Fibroblast of mammary gland (primary cell): ENCODE measurements at regions not wholly inside any gene's neighbourhood (a gene's known extent, or its start where the extent isn't known, plus 50 kb on each side); places are given as distances from the start of the nearest gene placed in this dataset.
"Not testable (repeated sequence)": the region's sequence is repeated elsewhere in the genome, so short reads cannot be mapped to it uniquely, and the experiment has no call there.

Source experiments
- DNase-seq: peaks from one replicate; pipeline ENCODE4 v3.0.0-alpha.2; 2010; ENCODE audit warnings: low read depth
- H3K4me3 ChIP-seq: 2 replicates; pipeline ENCODE4 v1.5.1; 2011; ENCODE audit warnings: low read depth, mild to moderate bottlenecking, low read length, moderate library complexity; ENCODE audit not compliant: control insufficient read depth
- CTCF ChIP-seq: conservative IDR thresholded peaks from 2 replicates; pipeline ENCODE4 v1.5.1; 2011; ENCODE audit warnings: low read depth, low read length, inconsistent platforms; ENCODE audit not compliant: control insufficient read depth, insufficient read depth

GRCh38 chr17:77832180-77832560, 126.3 kb upstream of the TNRC6C start:
- no peak for DNase-seq
- TF ChIP-seq CTCF: no peak
- H3K4me3 ChIP-seq: no peak overlapping the region

GRCh38 chr17:77833769-77834168, 124.7 kb upstream of the TNRC6C start:
- no peak for TF ChIP-seq CTCF
- no peak overlapping the region for H3K4me3 ChIP-seq
- no peak for DNase-seq

- peak; percentile 86 for DNase-seq
- no peak for TF ChIP-seq CTCF
- H3K4me3 ChIP-seq: no peak overlapping the region
Observed at GRCh38 chr17:77834170-77835115, 124.1 kb upstream of the TNRC6C start.

GRCh38 chr17:77836557-77837041, 121.9 kb upstream of the TNRC6C start:
- DNase-seq: peak; percentile 83
- no peak for TF ChIP-seq CTCF
- no peak overlapping the region for H3K4me3 ChIP-seq

GRCh38 chr17:77837072-77837471, 121.4 kb upstream of the TNRC6C start:
- not testable (repeated sequence) for DNase-seq, H3K4me3 ChIP-seq

- no peak for DNase-seq
- no peak overlapping the region for H3K4me3 ChIP-seq
- TF ChIP-seq CTCF: no peak
Observed at GRCh38 chr17:77837917-77838316, 120.6 kb upstream of the TNRC6C start.
